ENCODE measurements at regions not wholly inside any gene's neighbourhood (a gene's known extent, or its start where the extent isn't known, plus 50 kb on each side); places are given as distances from the start of the nearest gene placed in this dataset.
"Not testable (repeated sequence)": the region's sequence is repeated elsewhere in the genome, so short reads cannot be mapped to it uniquely, and the experiment has no call there.

DNA sequence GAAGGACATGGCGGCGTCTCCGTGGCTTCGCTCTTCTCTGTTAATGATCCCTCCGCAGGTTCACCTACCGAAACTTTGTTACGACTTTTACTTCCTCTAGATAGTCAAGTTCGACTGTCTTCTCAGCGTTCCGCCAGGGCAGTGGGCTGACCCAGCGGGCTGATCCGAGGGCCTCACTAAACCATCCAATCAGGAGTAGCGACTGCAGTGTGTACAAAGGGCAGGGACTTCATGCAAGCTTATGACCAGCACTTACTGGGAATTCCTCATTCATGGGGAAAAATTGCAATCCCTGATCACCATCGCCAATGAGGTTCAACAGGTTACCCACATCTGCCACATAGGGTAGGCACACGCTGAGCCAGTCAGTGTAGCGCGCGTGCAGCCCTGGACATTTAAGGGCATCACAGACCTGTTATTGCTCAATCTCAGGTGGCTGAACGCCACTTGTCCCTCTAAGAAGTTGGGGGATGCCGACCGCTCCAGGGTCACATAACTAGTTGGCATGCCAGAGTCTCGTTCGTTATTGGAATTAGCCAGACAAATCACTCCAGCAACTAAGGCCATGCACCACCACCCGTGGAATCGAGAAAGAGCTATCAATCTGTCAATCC, 92.7 kb upstream of the ANKRD30BL start:
- TF ChIP-seq, protein P1, sequence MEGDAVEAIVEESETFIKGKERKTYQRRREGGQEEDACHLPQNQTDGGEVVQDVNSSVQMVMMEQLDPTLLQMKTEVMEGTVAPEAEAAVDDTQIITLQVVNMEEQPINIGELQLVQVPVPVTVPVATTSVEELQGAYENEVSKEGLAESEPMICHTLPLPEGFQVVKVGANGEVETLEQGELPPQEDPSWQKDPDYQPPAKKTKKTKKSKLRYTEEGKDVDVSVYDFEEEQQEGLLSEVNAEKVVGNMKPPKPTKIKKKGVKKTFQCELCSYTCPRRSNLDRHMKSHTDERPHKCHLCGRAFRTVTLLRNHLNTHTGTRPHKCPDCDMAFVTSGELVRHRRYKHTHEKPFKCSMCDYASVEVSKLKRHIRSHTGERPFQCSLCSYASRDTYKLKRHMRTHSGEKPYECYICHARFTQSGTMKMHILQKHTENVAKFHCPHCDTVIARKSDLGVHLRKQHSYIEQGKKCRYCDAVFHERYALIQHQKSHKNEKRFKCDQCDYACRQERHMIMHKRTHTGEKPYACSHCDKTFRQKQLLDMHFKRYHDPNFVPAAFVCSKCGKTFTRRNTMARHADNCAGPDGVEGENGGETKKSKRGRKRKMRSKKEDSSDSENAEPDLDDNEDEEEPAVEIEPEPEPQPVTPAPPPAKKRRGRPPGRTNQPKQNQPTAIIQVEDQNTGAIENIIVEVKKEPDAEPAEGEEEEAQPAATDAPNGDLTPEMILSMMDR (IDR thresholded peaks at IDR 0.05 in 8 of 11, conservative IDR thresholded peaks at IDR 0.05 in 3 of 11): not testable (repeated sequence)
- not testable (repeated sequence) for TF ChIP-seq POLR2A, POLR2AphosphoS5 (IDR thresholded peaks at IDR 0.05)

Measured in spleen (tissue), 7 donors.